ENCODE measurements at regions not wholly inside any gene's neighbourhood (a gene's known extent, or its start where the extent isn't known, plus 50 kb on each side); places are given as distances from the start of the nearest gene placed in this dataset.

- H3K27ac ChIP-seq (ENCODE audit: low read length, poor library complexity, severe bottlenecking): no peak overlapping the region
- no peak overlapping the region for H4K91ac ChIP-seq (ENCODE audit: low read length)
- H2BK15ac ChIP-seq (ENCODE audit: low read depth, poor library complexity, severe bottlenecking): no peak overlapping the region
- H3K9me3 ChIP-seq (ENCODE audit: control insufficient read depth, low read length): peaks cover 37% of the 10 kb centered on the region
- H3K4ac ChIP-seq (ENCODE audit: low read depth in 1 of 2, low read length in 2 of 2): no peak overlapping the region
- 86% methylated on average over 8 of the region's 8 CpGs for WGBS
- H3K36me3 ChIP-seq (ENCODE audit: control insufficient read depth in 1 of 2, insufficient read depth in 2 of 2, low read depth in 1 of 2, low read length in 2 of 2): no peaks in the 10 kb centered on the region
- no peak overlapping the region for H2BK120ac ChIP-seq (ENCODE audit: low read depth, low read length)
- H2BK12ac ChIP-seq (ENCODE audit: low read length in 2 of 2): no peak overlapping the region
- no peak overlapping the region for H3K18ac ChIP-seq (ENCODE audit: low read depth in 1 of 2, low read length in 2 of 2)
- H3K4me1 ChIP-seq (ENCODE audit: control insufficient read depth, insufficient read depth, low read depth, low read length): no peaks in the 10 kb centered on the region
- no peak for DNase-seq
- H3K27me3 ChIP-seq (ENCODE audit: control insufficient read depth in 1 of 2, insufficient read depth in 1 of 2, low read length in 2 of 2): no peaks in the 10 kb centered on the region
- no peak overlapping the region for H2AK5ac ChIP-seq (ENCODE audit: low read length, severe bottlenecking)
- H3K9ac ChIP-seq (ENCODE audit: low read length): no peak overlapping the region
- no peak overlapping the region for H2AFZ ChIP-seq (ENCODE audit: low read depth, low read length)
- no peak overlapping the region for H3K14ac ChIP-seq (ENCODE audit: low read length in 2 of 2)
- H3K23ac ChIP-seq (ENCODE audit: low read length in 2 of 2): no peak overlapping the region
- H4K8ac ChIP-seq (ENCODE audit: low read length): no peak overlapping the region
- no peak overlapping the region for H3K4me3 ChIP-seq (ENCODE audit: insufficient read depth in 1 of 2, low read depth in 1 of 2, low read length in 2 of 2)
- no peaks in the 10 kb centered on the region for H3K79me1 ChIP-seq (replicated peaks; ENCODE audit: low read length, poor library complexity, severe bottlenecking)
- H3K4me2 ChIP-seq (ENCODE audit: low read length, poor library complexity, severe bottlenecking): no peak overlapping the region
- no peak overlapping the region for H2BK5ac ChIP-seq (ENCODE audit: low read depth, low read length, poor library complexity, severe bottlenecking)
Measured at GRCh38 chr18:43514747-43515146, 237.5 kb upstream of the SYT4 start.

- Histone ChIP-seq H3K27ac (ENCODE audit: low read length, poor library complexity, severe bottlenecking) (no peak overlapping the region), H3K4me2 (ENCODE audit: low read length, poor library complexity, severe bottlenecking) (no peak overlapping the region), H3K9me3 (ENCODE audit: control insufficient read depth, low read length) (peaks cover 37% of the 10 kb centered on the region), H3K27me3 (ENCODE audit: control insufficient read depth in 1 of 2, insufficient read depth in 1 of 2, low read length in 2 of 2) (no peaks in the 10 kb centered on the region), H3K23ac (ENCODE audit: low read length in 2 of 2) (no peak overlapping the region), H3K4me1 (ENCODE audit: control insufficient read depth, insufficient read depth, low read depth, low read length) (no peaks in the 10 kb centered on the region), H2BK15ac (ENCODE audit: low read depth, poor library complexity, severe bottlenecking) (no peak overlapping the region), H2BK5ac (ENCODE audit: low read depth, low read length, poor library complexity, severe bottlenecking) (no peak overlapping the region), H3K4ac (ENCODE audit: low read depth in 1 of 2, low read length in 2 of 2) (no peak overlapping the region), H3K14ac (ENCODE audit: low read length in 2 of 2) (no peak overlapping the region), H4K8ac (ENCODE audit: low read length) (no peak overlapping the region), H2AK5ac (ENCODE audit: low read length, severe bottlenecking) (no peak overlapping the region), H3K36me3 (ENCODE audit: control insufficient read depth in 1 of 2, insufficient read depth in 2 of 2, low read depth in 1 of 2, low read length in 2 of 2) (no peaks in the 10 kb centered on the region), H3K9ac (ENCODE audit: low read length) (no peak overlapping the region), H2AFZ (ENCODE audit: low read depth, low read length) (no peak overlapping the region), H3K4me3 (ENCODE audit: insufficient read depth in 1 of 2, low read depth in 1 of 2, low read length in 2 of 2) (no peak overlapping the region), H2BK120ac (ENCODE audit: low read depth, low read length) (no peak overlapping the region), H3K79me1 (replicated peaks; ENCODE audit: low read length, poor library complexity, severe bottlenecking) (no peaks in the 10 kb centered on the region), H4K91ac (ENCODE audit: low read length) (no peak overlapping the region), H2BK12ac (ENCODE audit: low read length in 2 of 2) (no peak overlapping the region), H3K18ac (ENCODE audit: low read depth in 1 of 2, low read length in 2 of 2) (no peak overlapping the region)
- WGBS: 90% methylated on average over 1 of the region's 2 CpGs
- DNase-seq: no peak
Measured at GRCh38 chr18:43515481-43515880, 238.2 kb upstream of the SYT4 start.

DNA sequence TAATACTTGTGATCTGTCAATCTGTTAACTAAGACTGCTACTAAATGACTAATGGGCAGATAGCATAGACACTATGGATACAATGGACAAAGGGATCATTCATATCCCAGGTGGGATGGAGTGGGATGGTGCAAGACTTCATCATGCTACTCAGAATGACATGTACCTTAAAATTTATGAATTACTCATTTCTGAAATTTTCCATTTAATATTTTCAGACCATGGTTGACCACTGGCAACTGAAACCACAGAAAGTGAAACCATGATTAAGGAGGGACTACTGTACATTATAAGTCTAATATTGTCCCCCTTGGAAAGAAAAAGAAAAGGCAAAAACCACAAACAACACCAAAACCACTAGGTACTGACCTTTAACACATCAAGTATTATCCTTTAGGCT, 247.0 kb upstream of the SYT4 start:
- no peaks in the 10 kb centered on the region for H3K36me3 ChIP-seq (ENCODE audit: control insufficient read depth in 1 of 2, insufficient read depth in 2 of 2, low read depth in 1 of 2, low read length in 2 of 2)
- H4K8ac ChIP-seq (ENCODE audit: low read length): no peak overlapping the region
- no peak overlapping the region for H3K4me3 ChIP-seq (ENCODE audit: insufficient read depth in 1 of 2, low read depth in 1 of 2, low read length in 2 of 2)

GRCh38 chr18:43525169-43525568, 247.9 kb upstream of the SYT4 start:
- Histone ChIP-seq H3K36me3 (ENCODE audit: control insufficient read depth in 1 of 2, insufficient read depth in 2 of 2, low read depth in 1 of 2, low read length in 2 of 2) (no peaks in the 10 kb centered on the region), H3K4me2 (ENCODE audit: low read length, poor library complexity, severe bottlenecking) (no peak overlapping the region), H4K8ac (ENCODE audit: low read length) (no peak overlapping the region), H2BK120ac (ENCODE audit: low read depth, low read length) (no peak overlapping the region), H2AK5ac (ENCODE audit: low read length, severe bottlenecking) (no peak overlapping the region), H3K79me1 (replicated peaks; ENCODE audit: low read length, poor library complexity, severe bottlenecking) (no peaks in the 10 kb centered on the region), H2AFZ (ENCODE audit: low read depth, low read length) (no peak overlapping the region), H3K27me3 (ENCODE audit: control insufficient read depth in 1 of 2, insufficient read depth in 1 of 2, low read length in 2 of 2) (no peaks in the 10 kb centered on the region), H2BK15ac (ENCODE audit: low read depth, poor library complexity, severe bottlenecking) (no peak overlapping the region), H3K18ac (ENCODE audit: low read depth in 1 of 2, low read length in 2 of 2) (no peak overlapping the region), H3K4me1 (ENCODE audit: control insufficient read depth, insufficient read depth, low read depth, low read length) (no peaks in the 10 kb centered on the region), H3K9me3 (ENCODE audit: control insufficient read depth, low read length) (no peaks in the 10 kb centered on the region), H3K23ac (ENCODE audit: low read length in 2 of 2) (no peak overlapping the region), H2BK5ac (ENCODE audit: low read depth, low read length, poor library complexity, severe bottlenecking) (no peak overlapping the region), H2BK12ac (ENCODE audit: low read length in 2 of 2) (no peak overlapping the region), H3K14ac (ENCODE audit: low read length in 2 of 2) (no peak overlapping the region), H3K9ac (ENCODE audit: low read length) (no peak overlapping the region), H3K4me3 (ENCODE audit: insufficient read depth in 1 of 2, low read depth in 1 of 2, low read length in 2 of 2) (no peak overlapping the region), H3K4ac (ENCODE audit: low read depth in 1 of 2, low read length in 2 of 2) (no peak overlapping the region), H4K91ac (ENCODE audit: low read length) (no peak overlapping the region), H3K27ac (ENCODE audit: low read length, poor library complexity, severe bottlenecking) (no peak overlapping the region)
- DNase-seq: no peak
- no CpG with 5 or more reads among the region's 2 CpGs for WGBS

More for the DNA sequence above, 247.0 kb upstream of the SYT4 start:
- H3K14ac ChIP-seq (ENCODE audit: low read length in 2 of 2): no peak overlapping the region
- no peak overlapping the region for H2AK5ac ChIP-seq (ENCODE audit: low read length, severe bottlenecking)
- no peaks in the 10 kb centered on the region for H3K4me1 ChIP-seq (ENCODE audit: control insufficient read depth, insufficient read depth, low read depth, low read length)
- H3K4ac ChIP-seq (ENCODE audit: low read depth in 1 of 2, low read length in 2 of 2): no peak overlapping the region
- H2BK120ac ChIP-seq (ENCODE audit: low read depth, low read length): no peak overlapping the region
- H2AFZ ChIP-seq (ENCODE audit: low read depth, low read length): no peak overlapping the region
- no peak overlapping the region for H2BK5ac ChIP-seq (ENCODE audit: low read depth, low read length, poor library complexity, severe bottlenecking)
- no peak overlapping the region for H4K91ac ChIP-seq (ENCODE audit: low read length)
- DNase-seq: no peak
- no peak overlapping the region for H3K18ac ChIP-seq (ENCODE audit: low read depth in 1 of 2, low read length in 2 of 2)
- no peak overlapping the region for H3K4me2 ChIP-seq (ENCODE audit: low read length, poor library complexity, severe bottlenecking)
- H3K27me3 ChIP-seq (ENCODE audit: control insufficient read depth in 1 of 2, insufficient read depth in 1 of 2, low read length in 2 of 2): no peaks in the 10 kb centered on the region
- no peaks in the 10 kb centered on the region for H3K79me1 ChIP-seq (replicated peaks; ENCODE audit: low read length, poor library complexity, severe bottlenecking)
- no peak overlapping the region for H3K9ac ChIP-seq (ENCODE audit: low read length)
- H3K23ac ChIP-seq (ENCODE audit: low read length in 2 of 2): no peak overlapping the region
- no peak overlapping the region for H2BK12ac ChIP-seq (ENCODE audit: low read length in 2 of 2)
- H3K9me3 ChIP-seq (ENCODE audit: control insufficient read depth, low read length): no peaks in the 10 kb centered on the region
- no peak overlapping the region for H2BK15ac ChIP-seq (ENCODE audit: low read depth, poor library complexity, severe bottlenecking)
- H3K27ac ChIP-seq (ENCODE audit: low read length, poor library complexity, severe bottlenecking): no peak overlapping the region
